ENCODE measurements at regions not wholly inside any gene's neighbourhood (a gene's known extent, or its start where the extent isn't known, plus 50 kb on each side); places are given as distances from the start of the nearest gene placed in this dataset.

DNA sequence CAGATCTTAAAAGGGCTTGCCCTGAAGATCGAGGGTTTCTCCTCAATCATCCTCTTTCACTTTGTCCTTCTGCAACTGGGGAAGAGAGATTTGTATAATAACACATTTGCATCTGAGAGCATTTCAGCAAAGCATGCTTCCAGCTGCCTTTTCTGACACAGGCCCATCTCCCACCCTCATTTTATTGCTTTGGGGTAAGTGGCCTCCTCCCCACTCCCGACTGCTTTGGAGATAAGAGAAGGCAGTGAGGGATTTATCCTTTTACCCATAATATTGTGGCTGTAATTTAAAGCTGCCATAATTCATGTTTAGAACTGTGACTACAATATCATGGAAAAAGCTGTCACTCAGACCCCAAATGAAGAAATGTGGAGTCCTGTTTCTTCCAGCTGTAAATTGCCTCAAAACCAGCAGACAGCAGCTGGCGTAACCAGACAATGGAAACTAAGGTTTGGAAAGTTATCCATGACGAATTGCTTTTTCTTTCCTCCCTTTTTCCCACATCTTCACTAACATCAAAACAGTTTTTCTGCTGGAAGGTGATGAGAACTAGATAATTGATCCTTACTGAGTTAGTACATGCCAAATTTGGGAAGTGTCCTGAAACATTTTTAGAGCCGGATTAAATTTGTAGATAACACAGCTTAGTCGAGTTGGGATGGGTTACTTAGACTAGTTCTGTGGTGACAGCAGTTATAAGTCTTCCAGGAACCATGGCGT is 104.2 kb upstream of the PFN2 start:
- no peak overlapping the region for H3K4me3 ChIP-seq
- H3K36me3 ChIP-seq = no peaks in the 10 kb centered on the region
- peaks cover 0 to 8% (median 0%) of the 10 kb centered on the region in 3 donors for H3K9me3 ChIP-seq
- H3K27me3 ChIP-seq = no peaks in the 10 kb centered on the region
- peaks cover 0 to 13% (median 0%) of the 10 kb centered on the region in 3 donors for H3K4me1 ChIP-seq
- H3K27ac ChIP-seq = no peak overlapping the region
- TF ChIP-seq EP300 (IDR thresholded peaks at IDR 0.05) (no peak), POLR2AphosphoS5 (IDR thresholded peaks at IDR 0.05) (no peak), POLR2A (IDR thresholded peaks at IDR 0.05) (no peak)
- 50 to 78% methylated on average over 6 to 7 of the region's 7 CpGs for WGBS, 2 donors (ENCODE audit: low coverage in 1 of 2)
- ATAC-seq = no peak

DNA sequence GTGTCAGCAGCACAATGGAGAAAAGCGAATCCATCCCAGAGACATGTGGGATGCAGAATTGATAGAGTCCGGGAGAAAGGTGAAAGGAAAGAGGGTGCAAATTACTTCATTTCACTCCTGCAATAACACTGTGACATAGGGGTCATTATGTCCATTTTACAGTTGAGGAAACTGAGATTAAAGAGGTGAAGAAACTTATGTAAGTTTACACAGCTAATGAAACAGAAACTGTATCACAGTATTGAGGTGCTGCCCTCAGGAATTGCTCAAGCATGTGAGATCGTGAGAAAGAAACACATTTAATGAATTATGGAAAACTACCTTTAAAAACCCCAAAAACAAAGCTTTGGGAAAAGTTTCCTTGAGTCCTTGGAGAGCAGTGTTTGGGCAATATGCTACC is 103.6 kb upstream of the PFN2 start:
- Histone ChIP-seq H3K27me3 (no peaks in the 10 kb centered on the region), H3K4me3 (no peak overlapping the region), H3K9me3 (peaks cover 0 to 8% (median 0%) of the 10 kb centered on the region in 3 donors), H3K4me1 (peaks cover 0 to 7% (median 0%) of the 10 kb centered on the region in 3 donors), H3K27ac (no peak overlapping the region), H3K36me3 (no peaks in the 10 kb centered on the region)
- 82 to 85% methylated on average over 3 of the region's 3 CpGs for WGBS, 2 donors (ENCODE audit: low coverage in 1 of 2)
- ATAC-seq = no peak
- TF ChIP-seq POLR2A (IDR thresholded peaks at IDR 0.05) = no peak
- TF ChIP-seq EP300 (IDR thresholded peaks at IDR 0.05) = no peak
- TF ChIP-seq POLR2AphosphoS5 (IDR thresholded peaks at IDR 0.05) = no peak
- no peak for TF ChIP-seq CTCF (IDR thresholded peaks at IDR 0.05)

- H3K9me3 ChIP-seq = peaks cover 0 to 8% (median 0%) of the 10 kb centered on the region in 3 donors
- TF ChIP-seq CTCF (IDR thresholded peaks at IDR 0.05) = no peak
- TF ChIP-seq POLR2A (IDR thresholded peaks at IDR 0.05) = no peak
- WGBS, 2 donors (ENCODE audit: low coverage in 1 of 2) = 89% methylated on average over 1 of the region's 1 CpG; no CpG with 5 or more reads in 1 of the 2 donors
- H3K27me3 ChIP-seq = no peaks in the 10 kb centered on the region
- ATAC-seq = no peak
- no peaks in the 10 kb centered on the region for H3K36me3 ChIP-seq
- H3K4me3 ChIP-seq = no peak overlapping the region
- H3K4me1 ChIP-seq = no peaks in the 10 kb centered on the region
- no peak overlapping the region for H3K27ac ChIP-seq
These were observed 102.8 kb upstream of the PFN2 start for GRCh38 chr3:150073513-150073912.

DNA sequence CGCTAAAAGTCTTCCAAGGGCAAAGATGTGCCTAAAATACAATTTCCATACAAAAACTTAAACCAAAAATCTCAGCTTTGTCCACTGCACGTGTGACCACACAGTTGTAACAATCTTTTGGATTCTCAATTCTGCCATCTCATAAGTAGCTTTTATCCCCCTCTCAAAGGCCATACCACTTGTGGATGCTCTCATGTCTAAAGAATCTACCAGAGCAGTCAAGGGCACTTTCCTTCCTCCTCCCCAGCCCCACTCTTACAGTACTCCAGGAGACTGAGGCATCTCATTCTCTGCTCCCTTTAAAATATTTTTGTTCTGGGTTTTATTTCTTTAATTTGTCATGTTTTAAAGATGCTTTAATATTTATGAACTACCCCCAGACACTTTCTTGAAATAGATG is 102.3 kb upstream of the PFN2 start:
- Histone ChIP-seq H3K4me1 (no peaks in the 10 kb centered on the region), H3K9me3 (peaks cover 0 to 8% (median 0%) of the 10 kb centered on the region in 3 donors), H3K27ac (no peak overlapping the region), H3K36me3 (no peaks in the 10 kb centered on the region), H3K27me3 (no peaks in the 10 kb centered on the region), H3K4me3 (no peak overlapping the region)
- TF ChIP-seq POLR2AphosphoS5 (IDR thresholded peaks at IDR 0.05) = no peak
- TF ChIP-seq POLR2A (IDR thresholded peaks at IDR 0.05) = no peak
- TF ChIP-seq EP300 (IDR thresholded peaks at IDR 0.05) = no peak
- TF ChIP-seq CTCF (IDR thresholded peaks at IDR 0.05) = no peak
- no peak for ATAC-seq
- WGBS, 2 donors (ENCODE audit: low coverage in 1 of 2) = 80 to 83% methylated on average over 2 of the region's 2 CpGs

DNA sequence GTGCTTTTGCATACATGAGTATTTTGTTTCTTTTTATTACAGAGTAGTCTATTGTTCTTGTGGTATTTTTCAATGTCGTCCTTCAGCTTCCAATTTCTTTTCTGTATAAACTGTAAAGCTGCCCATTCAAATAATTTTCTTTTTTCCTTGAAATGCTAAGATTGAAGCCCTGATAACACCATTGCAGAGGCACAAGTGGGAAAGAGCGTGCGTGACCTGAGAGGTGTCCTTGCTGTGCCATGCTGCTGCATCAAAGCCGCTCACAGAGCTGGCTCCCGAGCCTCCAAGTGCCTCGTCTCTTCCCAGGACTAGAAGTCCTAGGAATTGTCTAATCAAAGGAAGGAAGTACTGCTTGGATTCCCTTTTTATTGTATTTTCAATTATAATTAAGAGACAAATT is 101.9 kb upstream of the PFN2 start:
- WGBS, 2 donors (ENCODE audit: low coverage in 1 of 2) = 86 to 90% methylated on average over 5 to 6 of the region's 6 CpGs
- Histone ChIP-seq H3K4me1 (no peaks in the 10 kb centered on the region), H3K36me3 (no peaks in the 10 kb centered on the region), H3K9me3 (peaks cover 0 to 8% (median 0%) of the 10 kb centered on the region in 3 donors), H3K27ac (no peak overlapping the region), H3K4me3 (no peak overlapping the region), H3K27me3 (no peaks in the 10 kb centered on the region)
- TF ChIP-seq POLR2AphosphoS5 (IDR thresholded peaks at IDR 0.05) (no peak), EP300 (IDR thresholded peaks at IDR 0.05) (no peak), CTCF (IDR thresholded peaks at IDR 0.05) (no peak), POLR2A (IDR thresholded peaks at IDR 0.05) (no peak)
- ATAC-seq = no peak

Measured in gastroesophageal sphincter (tissue), 4 donors.